ENCODE measurements at regions not wholly inside any gene's neighbourhood (a gene's known extent, or its start where the extent isn't known, plus 50 kb on each side); places are given as distances from the start of the nearest gene placed in this dataset.
"Not testable (repeated sequence)": the region's sequence is repeated elsewhere in the genome, so short reads cannot be mapped to it uniquely, and the experiment has no call there.

- no peak for DNase-seq (ENCODE audit: low spot score)
Observed at GRCh38 chr1:5140136-5140535, 485.7 kb downstream of the AJAP1 start.

GRCh38 chr1:5129746-5130355 lies 475.4 kb downstream of the AJAP1 start:
- DNase-seq (ENCODE audit: low spot score): no peak

- DNase-seq (ENCODE audit: low spot score): no peak
Observed at GRCh38 chr1:5125208-5125607, 470.8 kb downstream of the AJAP1 start.

DNA sequence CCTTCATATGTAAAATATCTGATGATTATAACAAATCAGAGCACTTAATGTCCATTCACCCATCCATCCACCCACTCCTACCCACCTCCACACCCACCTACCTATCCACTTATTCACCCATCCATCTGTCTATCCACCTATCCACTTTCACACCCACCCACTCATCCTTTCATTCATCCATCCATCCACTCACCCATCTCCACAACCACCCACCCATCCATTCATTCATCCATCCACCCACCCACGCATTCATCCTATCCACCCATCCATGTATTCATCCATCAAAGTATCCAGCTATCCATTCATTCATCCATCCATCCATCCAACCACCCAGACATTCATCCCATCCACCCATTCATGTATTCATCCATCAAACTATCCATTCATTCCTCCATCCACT lies 466.1 kb downstream of the AJAP1 start:
- no peak for DNase-seq (ENCODE audit: low spot score)

GRCh38 chr1:5119366-5120234 lies 465.2 kb downstream of the AJAP1 start:
- peak; percentile 12 for DNase-seq (ENCODE audit: low spot score)

DNA sequence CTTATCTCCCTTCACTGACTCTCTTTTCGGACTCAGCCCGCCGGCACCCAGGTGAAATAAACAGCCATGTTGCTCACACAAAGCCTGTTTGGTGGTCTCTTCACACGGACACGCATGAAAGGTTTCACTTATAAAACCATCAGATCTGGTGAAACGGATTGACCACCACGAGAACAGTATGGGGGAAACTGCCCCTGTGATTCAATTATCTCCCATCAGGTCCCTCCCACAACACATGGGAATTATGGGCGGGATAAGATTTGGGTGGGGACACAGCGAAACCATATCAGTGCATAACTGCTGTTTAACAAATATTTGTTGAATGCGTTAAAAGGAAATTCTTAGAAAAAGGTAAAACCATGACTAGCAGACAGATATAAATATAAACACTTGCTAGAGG lies 464.4 kb downstream of the AJAP1 start:
- DNase-seq (ENCODE audit: low spot score): not testable (repeated sequence)

- not testable (repeated sequence) for DNase-seq (ENCODE audit: low spot score)
Observed at GRCh38 chr1:5118292-5118691, 463.9 kb downstream of the AJAP1 start.

DNA sequence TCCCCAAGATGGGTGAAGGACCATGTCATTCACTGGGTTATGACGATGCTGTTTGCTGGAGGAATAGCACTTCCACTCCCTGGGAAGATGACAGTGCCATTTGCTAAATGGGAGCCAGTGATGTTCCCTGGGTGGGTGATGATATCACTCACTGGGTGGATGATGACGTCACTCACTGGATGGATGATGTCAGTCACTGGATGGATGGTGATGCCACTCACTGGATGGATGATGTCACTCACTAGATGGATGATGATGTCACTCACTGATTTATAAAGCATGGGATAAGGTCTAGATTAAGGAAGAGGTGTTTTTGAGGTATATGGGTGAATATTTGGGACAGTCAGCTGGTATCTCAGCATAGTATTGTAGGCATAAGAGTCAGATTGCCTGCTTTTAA lies 457.2 kb downstream of the AJAP1 start:
- no peak for DNase-seq (ENCODE audit: low spot score)

DNA sequence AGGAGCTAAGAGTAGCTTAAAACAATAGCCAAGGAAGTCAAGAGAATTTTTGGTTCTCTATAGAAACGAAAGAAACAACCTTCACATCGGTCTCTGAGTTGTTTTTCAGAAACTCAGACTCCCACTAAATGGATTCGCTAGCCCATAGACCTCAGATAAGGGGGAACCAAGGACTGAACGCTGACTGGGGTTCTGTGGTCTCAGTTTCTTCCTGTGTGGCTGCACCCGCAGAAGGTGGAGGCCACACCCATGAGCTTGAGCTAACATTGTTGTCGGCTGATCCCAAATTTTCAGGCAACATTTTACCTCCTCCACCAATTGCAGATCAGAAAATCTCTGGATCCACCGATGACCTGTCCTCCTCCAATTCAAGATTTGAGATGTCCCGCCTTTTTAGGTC lies 456.1 kb downstream of the AJAP1 start:
- DNase-seq (ENCODE audit: low spot score): no peak

GRCh38 chr1:5109633-5110032 lies 455.2 kb downstream of the AJAP1 start:
- DNase-seq (ENCODE audit: low spot score): no peak

DNA sequence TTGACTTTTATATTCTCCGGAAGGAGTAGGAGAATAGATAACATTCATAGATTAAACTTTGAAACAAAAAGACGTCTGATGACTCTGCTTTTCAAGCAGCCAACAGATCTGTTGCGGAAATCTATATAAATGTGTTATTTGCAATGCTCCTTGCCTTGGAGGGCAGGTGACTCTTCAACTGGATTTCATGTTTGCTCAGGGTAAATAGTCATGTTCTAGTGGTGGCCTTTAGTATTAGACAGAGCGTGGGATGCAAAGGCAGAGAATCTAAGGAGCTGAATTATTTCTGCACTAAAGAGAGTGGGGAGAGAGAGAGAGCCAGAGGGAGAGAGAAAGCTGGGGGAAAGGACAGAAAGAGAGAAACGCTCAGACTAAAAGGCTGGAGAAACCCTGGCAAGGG lies 454.3 kb downstream of the AJAP1 start:
- DNase-seq (ENCODE audit: low spot score): no peak

DNA sequence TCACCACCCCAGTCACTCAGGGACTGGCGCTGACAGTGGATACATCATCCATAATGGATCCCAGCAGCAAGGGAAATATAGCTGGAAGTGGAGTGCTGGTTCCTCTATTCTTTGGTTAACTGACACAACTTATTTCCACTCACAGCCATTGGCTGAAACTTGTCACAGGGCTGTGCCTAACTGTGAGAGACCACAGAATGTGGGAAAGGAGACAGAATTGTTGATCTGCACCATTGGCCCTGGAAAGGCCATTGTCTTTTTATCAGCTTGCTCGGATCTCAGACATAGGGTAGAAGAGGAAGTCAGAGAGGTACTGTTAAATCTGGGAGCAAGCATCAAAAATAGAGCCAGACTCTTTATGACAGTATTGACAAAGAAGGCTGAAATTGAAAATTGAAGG lies 451.3 kb downstream of the AJAP1 start:
- no peak for DNase-seq (ENCODE audit: low spot score)

DNA sequence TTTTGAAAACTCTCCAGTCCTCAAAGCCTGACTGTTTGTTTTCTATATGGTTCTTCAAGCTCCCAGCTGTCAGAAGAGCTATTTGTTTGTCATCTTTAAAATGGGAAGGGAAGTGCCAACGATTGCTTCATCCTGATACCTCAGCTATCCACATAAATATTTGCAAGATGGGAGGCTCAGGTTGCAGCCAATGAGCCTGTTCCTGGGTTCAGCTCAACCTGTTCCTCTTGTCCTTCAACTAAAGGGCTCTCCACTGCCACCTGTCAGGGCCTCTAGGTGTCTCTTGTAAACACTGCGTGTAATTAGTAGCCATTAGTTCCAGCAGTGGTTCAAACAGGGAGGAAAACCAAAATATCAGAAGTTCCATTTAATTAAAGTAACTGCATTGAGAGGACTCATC lies 445.1 kb downstream of the AJAP1 start:
- no peak for DNase-seq (ENCODE audit: low spot score)

- no peak for DNase-seq (ENCODE audit: low spot score)
Observed at GRCh38 chr1:5098981-5099385, 444.6 kb downstream of the AJAP1 start.

- no peak for DNase-seq (ENCODE audit: low spot score)
Observed at GRCh38 chr1:5093042-5093441, 438.6 kb downstream of the AJAP1 start.

GRCh38 chr1:5084676-5085075 lies 430.3 kb downstream of the AJAP1 start:
- peak; percentile 5 for DNase-seq (ENCODE audit: low spot score)

DNA sequence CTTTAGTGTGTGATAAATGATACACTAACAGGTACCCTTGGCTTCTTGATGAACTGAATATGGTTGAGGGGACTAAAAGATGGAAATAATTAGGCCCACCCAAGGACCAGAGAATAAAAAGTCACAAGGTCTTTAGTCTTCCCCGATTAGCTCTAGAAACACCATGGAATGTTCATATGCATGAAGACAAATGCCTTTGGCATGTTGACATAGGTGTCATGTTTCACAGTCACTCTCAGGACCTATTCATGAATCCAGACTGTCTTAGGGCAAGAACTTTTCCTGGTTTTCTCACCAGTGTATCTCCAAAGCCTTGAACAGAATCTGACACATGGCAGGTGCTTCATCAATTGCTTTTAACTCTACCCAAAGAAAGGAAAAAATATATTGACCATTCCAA lies 412.8 kb downstream of the AJAP1 start:
- DNase-seq (ENCODE audit: low spot score): no peak

DNA sequence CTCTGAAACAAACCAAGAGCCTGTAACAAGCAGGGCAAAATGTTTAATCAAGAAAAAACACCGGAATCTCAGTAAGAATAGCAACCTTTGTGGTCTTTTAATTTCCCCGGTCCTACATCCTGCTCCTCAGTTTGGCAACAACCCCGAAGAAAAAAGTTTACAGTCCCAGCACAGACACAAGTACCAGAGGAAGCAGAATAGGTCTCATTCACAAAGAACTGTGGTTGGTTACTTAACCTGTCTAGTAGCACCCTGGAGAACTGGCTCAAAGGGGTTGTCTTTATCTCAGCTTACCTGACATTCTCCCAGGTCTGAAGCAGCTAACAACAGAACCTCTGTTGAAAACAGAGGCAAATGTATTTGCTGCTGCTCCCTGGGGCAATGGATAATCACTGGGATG lies 399.3 kb downstream of the AJAP1 start:
- DNase-seq (ENCODE audit: low spot score): no peak

- DNase-seq (ENCODE audit: low spot score): no peak
Observed at GRCh38 chr1:5029136-5029535, 374.7 kb downstream of the AJAP1 start.

DNA sequence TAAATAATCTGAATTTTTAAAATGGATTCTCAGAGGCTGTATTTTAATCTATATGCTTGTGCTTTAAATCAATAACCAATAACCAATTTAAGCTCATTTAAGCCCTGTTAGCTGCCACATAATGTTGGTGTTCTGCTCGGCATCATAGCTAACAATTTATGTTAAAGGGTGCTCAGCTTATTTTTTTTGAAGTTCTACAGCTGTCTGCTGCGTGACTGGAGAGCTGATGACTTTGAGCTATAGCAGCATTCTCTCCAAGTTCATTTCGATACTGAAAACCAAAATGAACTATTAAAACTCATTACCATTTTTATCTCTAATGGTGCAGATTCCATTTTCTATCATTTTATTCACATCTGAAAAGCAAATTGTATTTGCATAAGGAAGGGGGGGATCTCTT lies 357.8 kb downstream of the AJAP1 start:
- DNase-seq (ENCODE audit: low spot score): no peak

- DNase-seq (ENCODE audit: low spot score): no peak
Observed at GRCh38 chr1:5010656-5011055, 356.2 kb downstream of the AJAP1 start.

DNA sequence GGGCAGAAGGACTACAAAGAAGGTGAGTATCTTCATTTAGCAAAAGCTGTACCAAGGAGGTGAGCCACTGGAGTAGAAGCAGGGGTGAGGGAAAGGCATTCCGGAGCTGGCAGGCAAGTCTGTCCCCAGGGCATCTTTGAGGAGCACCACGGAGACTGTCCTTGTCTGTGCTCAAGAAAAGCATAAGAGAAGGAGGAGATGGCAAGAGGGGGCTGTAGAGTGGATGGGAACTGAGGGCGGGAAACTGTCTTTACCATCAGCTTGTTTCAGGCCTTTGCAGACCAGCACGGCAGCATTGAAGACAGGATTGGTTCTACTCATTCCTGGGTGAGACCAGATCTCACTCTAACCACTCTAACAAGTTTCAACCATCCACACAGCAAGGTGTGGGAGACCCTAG lies 355.8 kb downstream of the AJAP1 start:
- no peak for DNase-seq (ENCODE audit: low spot score)

DNA sequence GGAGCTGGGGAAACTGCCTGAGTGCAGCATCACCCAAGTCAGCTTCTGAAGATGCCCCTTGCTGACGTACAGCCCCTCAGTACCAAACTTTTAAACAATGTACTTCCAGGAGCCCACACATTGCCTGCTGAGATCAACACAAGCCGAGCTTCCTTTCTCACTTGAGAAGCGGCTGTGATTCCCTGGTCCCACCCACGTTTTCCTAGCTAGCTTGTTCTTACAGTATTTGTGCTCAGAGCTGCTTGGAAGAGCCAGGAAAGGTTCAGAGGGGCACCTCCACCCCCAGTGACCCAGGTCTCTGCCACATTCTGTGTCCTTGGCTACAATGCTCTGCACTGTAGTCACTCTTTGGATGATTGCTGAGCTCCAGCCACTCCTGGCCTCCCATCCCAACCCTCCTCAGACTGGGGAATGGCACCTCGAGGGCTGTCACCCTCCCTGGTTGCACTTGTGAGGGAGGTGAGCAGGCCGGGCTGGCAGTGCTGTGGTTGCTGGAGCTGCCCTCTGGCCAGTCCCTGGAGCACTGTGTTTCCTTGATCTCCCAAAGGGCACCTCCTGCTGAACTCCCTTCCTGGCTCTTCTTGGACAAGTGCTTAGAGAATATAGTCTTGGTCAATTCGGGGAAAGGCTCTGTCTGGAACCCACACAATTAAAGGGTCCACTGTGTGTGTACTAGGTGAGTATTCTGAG lies 355.1 kb downstream of the AJAP1 start:
- DNase-seq (ENCODE audit: low spot score): no peak

Measured in pons (tissue), 1 donor.